WTC11 (cell line): ENCODE measurements at regions not wholly inside any gene's neighbourhood (a gene's known extent, or its start where the extent isn't known, plus 50 kb on each side); places are given as distances from the start of the nearest gene placed in this dataset.
A peak's percentile ranks its signal among the peaks of the same experiment; 100 is the strongest.

ENCODE experiments used
- ATAC-seq: fragments of 200-7000 bp; cut with Tn5 transposase; 2 replicates; pipeline ENCODE4 v1.10.0; 2021; ENCODE audit warnings: mild to moderate bottlenecking, moderate library complexity
- CTCF ChIA-PET: fragments of 300-600 bp; sonication (Branson Sonifier 250); formaldehyde crosslinking; loops from one replicate; lab custom pipeline; 2021; ENCODE audit warnings: antibody characterized with exemption; lab: Charles Lee
- POLR2A ChIA-PET: fragments of 350-600 bp; sonication (Branson Sonifier 250); formaldehyde crosslinking; loops from one replicate; lab custom pipeline; 2021; ENCODE audit warnings: antibody characterized with exemption; lab: Charles Lee
- DNase-seq: peaks from one replicate; pipeline ENCODE4 v3.0.0; 2021; ENCODE audit warnings: low spot score
- H3K27ac Mint-ChIP-seq: 2 replicates; pipeline ENCODE4 v1.8.0; 2021; ENCODE audit warnings: mixed read lengths
- H3K27me3 Mint-ChIP-seq: 2 replicates; pipeline ENCODE4 v1.8.0; 2021; ENCODE audit warnings: low read depth, mild to moderate bottlenecking, moderate library complexity, mixed read lengths
- H3K36me3 Mint-ChIP-seq: 2 replicates; pipeline ENCODE4 v1.8.0; 2021; ENCODE audit warnings: mixed read lengths
- H3K4me1 Mint-ChIP-seq: 2 replicates; pipeline ENCODE4 v1.8.0; 2022; ENCODE audit warnings: mixed read lengths
- H3K4me3 Mint-ChIP-seq: 2 replicates; pipeline ENCODE4 v1.8.0; 2021; ENCODE audit warnings: mild to moderate bottlenecking, moderate library complexity, mixed read lengths
- H3K9me3 Mint-ChIP-seq: 2 replicates; pipeline ENCODE4 v1.8.0; 2021; ENCODE audit warnings: mixed read lengths
- CTCF ChIP-seq: fragments of 200-600 bp; IDR thresholded peaks from 2 replicates; pipeline ENCODE4 v1.8.0; 2022; ENCODE audit warnings: antibody characterized with exemption
- E2F4 ChIP-seq: sonication (generic); formaldehyde crosslinking; IDR thresholded peaks from 2 replicates; pipeline ENCODE4 v1.8.1; 2022; ENCODE audit warnings: low read depth, mild to moderate bottlenecking, moderate library complexity, missing genetic modification reagents, borderline replicate concordance
- ELF4 ChIP-seq: sonication (generic); formaldehyde crosslinking; IDR thresholded peaks from 2 replicates; pipeline ENCODE4 v1.8.1; 2022; ENCODE audit warnings: low read depth, mild to moderate bottlenecking, moderate library complexity, missing genetic modification reagents
- ETV6 ChIP-seq: sonication (generic); formaldehyde crosslinking; IDR thresholded peaks from 2 replicates; pipeline ENCODE4 v1.8.1; 2022; ENCODE audit warnings: mild to moderate bottlenecking, missing genetic modification reagents
- FOXK1 ChIP-seq: sonication (generic); formaldehyde crosslinking; IDR thresholded peaks from 2 replicates; pipeline ENCODE4 v1.8.0; 2022; ENCODE audit warnings: mild to moderate bottlenecking, moderate library complexity, missing genetic modification reagents
- GTF2I ChIP-seq: fragments of 250-450 bp; sonication (Bioruptor Pico); conservative IDR thresholded peaks from 2 replicates; pipeline ENCODE4 v1.4.0; 2021; ENCODE audit warnings: mild to moderate bottlenecking
- IRF1 ChIP-seq: sonication (generic); formaldehyde crosslinking; IDR thresholded peaks from 2 replicates; pipeline ENCODE4 v1.8.0; 2023; ENCODE audit warnings: missing genetic modification reagents
- NR1H2 ChIP-seq: sonication (generic); formaldehyde crosslinking; IDR thresholded peaks from 2 replicates; pipeline ENCODE4 v1.9.0; 2021; ENCODE audit warnings: mild to moderate bottlenecking, moderate library complexity, missing genetic modification reagents
- NR2C2 ChIP-seq: sonication (generic); formaldehyde crosslinking; IDR thresholded peaks from 2 replicates; pipeline ENCODE4 v1.8.0; 2022; ENCODE audit warnings: mild to moderate bottlenecking, missing genetic modification reagents
- NR3C1 ChIP-seq: sonication (generic); formaldehyde crosslinking; conservative IDR thresholded peaks from 2 replicates; pipeline ENCODE4 v1.8.1; 2023; ENCODE audit warnings: low read depth, mild to moderate bottlenecking, missing genetic modification reagents
- ZBTB21 ChIP-seq: sonication (generic); formaldehyde crosslinking; IDR thresholded peaks from 2 replicates; pipeline ENCODE4 v1.8.1; 2023; ENCODE audit warnings: mild to moderate bottlenecking, missing genetic modification reagents, borderline replicate concordance
- ZNF219 ChIP-seq: sonication (generic); formaldehyde crosslinking; IDR thresholded peaks from 2 replicates; pipeline ENCODE4 v1.8.0; 2023; ENCODE audit warnings: missing genetic modification reagents, mild to moderate bottlenecking, borderline replicate concordance
- ZNF263 ChIP-seq: sonication (generic); formaldehyde crosslinking; IDR thresholded peaks from 2 replicates; pipeline ENCODE4 v1.8.1; 2022; ENCODE audit warnings: low read depth, mild to moderate bottlenecking, moderate library complexity, missing genetic modification reagents
- ZNF423 ChIP-seq: fragments of 250-450 bp; sonication (Bioruptor Pico); IDR thresholded peaks from 2 replicates; pipeline ENCODE4 v2.1.2; 2022; ENCODE audit warnings: mild to moderate bottlenecking, moderate library complexity
- TF ChIP-seq, protein P1 (sequence below): sonication (generic); formaldehyde crosslinking; IDR thresholded peaks from 2 replicates; pipeline ENCODE4 v1.8.1; 2022; ENCODE audit warnings: mild to moderate bottlenecking, moderate library complexity, missing genetic modification reagents
- TF ChIP-seq, protein P2 (sequence below): fragments of 250-450 bp; sonication (Bioruptor Pico); conservative IDR thresholded peaks from 2 replicates; pipeline ENCODE4 v1.9.0; 2021; ENCODE audit warnings: mild to moderate bottlenecking

- POLR2A ChIA-PET = no interaction called here
- CTCF ChIA-PET = no interaction called here
- TF ChIP-seq ELF4 (CRISPR knock-in tag) (no peak), ZBTB21 (CRISPR knock-in tag) (no peak), NR2C2 (no peak), E2F4 (CRISPR knock-in tag) (no peak), NR1H2 (CRISPR knock-in tag) (no peak), IRF1 (CRISPR knock-in tag) (no peak), ZNF219 (no peak), FOXK1 (no peak), GTF2I (CRISPR knock-in tag) (no peak), NR3C1 (no peak)
- TF ChIP-seq, protein P1, sequence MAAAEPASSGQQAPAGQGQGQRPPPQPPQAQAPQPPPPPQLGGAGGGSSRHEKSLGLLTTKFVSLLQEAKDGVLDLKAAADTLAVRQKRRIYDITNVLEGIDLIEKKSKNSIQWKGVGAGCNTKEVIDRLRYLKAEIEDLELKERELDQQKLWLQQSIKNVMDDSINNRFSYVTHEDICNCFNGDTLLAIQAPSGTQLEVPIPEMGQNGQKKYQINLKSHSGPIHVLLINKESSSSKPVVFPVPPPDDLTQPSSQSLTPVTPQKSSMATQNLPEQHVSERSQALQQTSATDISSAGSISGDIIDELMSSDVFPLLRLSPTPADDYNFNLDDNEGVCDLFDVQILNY (CRISPR knock-in tag) = no peak
- TF ChIP-seq, all 79 proteins: peak for 0
- no peaks in the 10 kb centered on the region for H3K27me3 Mint-ChIP-seq
- no peak for ATAC-seq
- peaks cover 15% of the 10 kb centered on the region for H3K9me3 Mint-ChIP-seq
- no peak for DNase-seq
- H3K4me1 Mint-ChIP-seq = peaks cover 16% of the 10 kb centered on the region
- no peak overlapping the region for H3K4me3 Mint-ChIP-seq
- no peak overlapping the region for H3K27ac Mint-ChIP-seq
- no peaks in the 10 kb centered on the region for H3K36me3 Mint-ChIP-seq
Observed at GRCh38 chr5:33291216-33292000, 149.4 kb upstream of the TARS1 start.

- H3K9me3 Mint-ChIP-seq = no peaks in the 10 kb centered on the region
- DNase-seq (peak; percentile 20), ATAC-seq (peak; percentile 32)
- peaks cover 12% of the 10 kb centered on the region for H3K27me3 Mint-ChIP-seq
- no peak overlapping the region for H3K4me3 Mint-ChIP-seq
- TF ChIP-seq NR1H2 (CRISPR knock-in tag) (no peak), ETV6 (CRISPR knock-in tag) (0 out of 2 replicates have a peak, but pooled peaks have one; percentile 29), CTCF (peak; percentile 32; the same call in 1 of the 2 replicates), ZNF423 (CRISPR knock-in tag) (peak; percentile 99), ZNF219 (0 out of 2 replicates have a peak, but pooled peaks have one; percentile 67), ZNF263 (CRISPR knock-in tag) (no peak)
- TF ChIP-seq, protein P2, sequence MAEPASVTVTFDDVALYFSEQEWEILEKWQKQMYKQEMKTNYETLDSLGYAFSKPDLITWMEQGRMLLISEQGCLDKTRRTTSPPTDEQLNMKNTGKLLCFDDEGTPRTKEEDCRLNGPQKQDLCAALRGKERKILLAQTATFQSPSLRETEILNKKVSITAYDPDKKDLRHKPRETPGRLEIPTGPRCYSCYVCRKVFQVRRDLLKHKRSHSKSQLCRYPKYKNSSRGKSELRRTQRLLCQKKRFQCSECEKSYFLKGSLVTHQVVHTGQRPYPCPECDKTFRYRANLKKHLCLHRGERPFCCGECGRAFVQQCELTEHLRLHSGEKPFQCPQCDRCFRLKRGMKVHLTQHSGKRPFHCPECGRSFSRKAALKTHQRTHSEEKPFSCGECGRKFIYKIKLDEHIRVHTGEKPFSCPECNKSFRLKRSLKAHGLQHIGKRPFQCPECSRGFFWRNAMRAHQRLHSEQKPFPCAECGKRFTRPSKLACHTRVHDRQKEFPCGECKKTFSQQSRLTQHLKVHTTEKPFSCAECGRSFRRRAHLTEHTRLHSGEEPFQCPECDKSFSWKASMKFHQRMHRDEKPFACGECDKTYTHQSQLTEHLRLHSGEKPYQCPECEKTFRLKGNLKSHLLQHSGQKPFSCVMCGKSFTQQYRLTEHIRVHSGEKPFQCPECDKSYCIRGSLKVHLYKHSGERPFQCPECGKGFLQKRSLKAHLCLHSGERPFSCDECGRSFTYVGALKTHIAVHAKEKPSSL = no peak
- POLR2A ChIA-PET = no interaction called here
- peaks cover 16% of the 10 kb centered on the region for H3K4me1 Mint-ChIP-seq
- no peak overlapping the region for H3K27ac Mint-ChIP-seq
- CTCF ChIA-PET = interaction anchor here (0.6 to 1.0 kb wide), 5 partner anchors 9 to 108 kb away, joined by 3 to 4 read pairs (median 3); no protein-coding TSS in a partner anchor
- no peaks in the 10 kb centered on the region for H3K36me3 Mint-ChIP-seq
Observed at GRCh38 chr5:33297760-33298216, 143.0 kb upstream of the TARS1 start.
